Adrenal gland (tissue), 9 donors: ENCODE measurements at regions not wholly inside any gene's neighbourhood (a gene's known extent, or its start where the extent isn't known, plus 50 kb on each side); places are given as distances from the start of the nearest gene placed in this dataset.

ENCODE experiments used
- DNase-seq, 7 donors: peaks; one replicate each; pipeline ENCODE4 v3.0.0-alpha.2; 2019 to 2020
- H3K27ac ChIP-seq, 5 donors: fragments of 200-600 bp; sonication (generic) in 4 of 5; 1 replicate in 3 of 5; 2 replicates in 2 of 5; pipeline versions ENCODE4 v1.5.1 to v1.8.0; 2016 to 2020; ENCODE audit warnings: mild to moderate bottlenecking in 1 of 5
- H3K27me3 ChIP-seq: fragments of 200-600 bp; 2 replicates; pipeline ENCODE4 v1.8.0; 2021
- H3K36me3 ChIP-seq, 2 donors: fragments of 200-600 bp; replicated peaks in 1 of 2; 1 replicate in 1 of 2; 2 replicates in 1 of 2; pipeline versions ENCODE4 v1.5.1 to v1.8.0; 2018 to 2022
- H3K4me1 ChIP-seq, 2 donors: fragments of 200-600 bp; replicated peaks in 1 of 2; 1 replicate in 1 of 2; 2 replicates in 1 of 2; pipeline versions ENCODE4 v1.5.1 to v1.8.0; 2018 to 2021
- H3K4me3 ChIP-seq, 4 donors: fragments of 200-600 bp; sonication (generic) in 3 of 4; one replicate each; pipeline ENCODE4 v1.5.1; 2016 to 2018
- H3K9me3 ChIP-seq, 3 donors: fragments of 200-600 bp; sonication (generic) in 1 of 3; replicated peaks in 1 of 3; 1 replicate in 2 of 3; 2 replicates in 1 of 3; pipeline versions ENCODE4 v1.5.1 to v1.8.0; 2016 to 2021
- POLR2A ChIP-seq, 2 donors: fragments of 450-650 bp; IDR thresholded peaks; one replicate each; pipeline ENCODE4 v1.6.1; 2017; ENCODE audit warnings: antibody characterized with exemption in 2 of 2, mild to moderate bottlenecking in 2 of 2, moderate library complexity in 1 of 2
- WGBS, 4 donors: extraction: QIAGEN DNeasy Blood & Tissue Kit in 2 of 4; methylation state at CpG; one replicate each; pipeline versions ENCODE4 v1.1.5 to v1.1.7; 2013 to 2017; 5-methylcytosine and 5-hydroxymethylcytosine counted together
- intact Hi-C, 2 donors: fragments of 100-400 bp; cut with DNase I; formaldehyde crosslinking; loops; one replicate each; pipeline versions ENCODE4 v1.14.1 to v1.15.0; 2022 to 2023
- TF ChIP-seq, protein P1 (sequence below), 6 experiments: fragments of 450-650 bp in 4 of 6; fragments of 200-600 bp in 2 of 6; sonication (generic) in 1 of 6; IDR thresholded peaks; 1 replicate in 5 of 6; 2 replicates in 1 of 6; pipeline versions ENCODE4 v1.5.1 to v1.8.0; 2016 to 2021; ENCODE audit warnings: antibody characterized with exemption in 6 of 6, mild to moderate bottlenecking in 2 of 6, moderate library complexity in 1 of 6
- donor health status: healthy with polysubstance abuse.
- donor health status: Bipolar disorder and iron deficiency.
- donor health status: DM: yes; HTN: yes; CAD: no.
- donor health status: DM: no; HTN: no; CAD: no.
- donor health status: DM: no; HTN: no; CAD: no.

- Histone ChIP-seq H3K4me3 (no peak overlapping the region), H3K9me3 (no peaks in the 10 kb centered on the region), H3K36me3 (no peaks in the 10 kb centered on the region), H3K4me1 (no peaks in the 10 kb centered on the region), H3K27ac (no peak overlapping the region), H3K27me3 (no peaks in the 10 kb centered on the region)
- no peak for DNase-seq
- WGBS, 4 donors: 88 to 92% (median 90%) methylated on average over 5 of the region's 5 CpGs
- intact Hi-C loops: no loop called here
- TF ChIP-seq, protein P1, sequence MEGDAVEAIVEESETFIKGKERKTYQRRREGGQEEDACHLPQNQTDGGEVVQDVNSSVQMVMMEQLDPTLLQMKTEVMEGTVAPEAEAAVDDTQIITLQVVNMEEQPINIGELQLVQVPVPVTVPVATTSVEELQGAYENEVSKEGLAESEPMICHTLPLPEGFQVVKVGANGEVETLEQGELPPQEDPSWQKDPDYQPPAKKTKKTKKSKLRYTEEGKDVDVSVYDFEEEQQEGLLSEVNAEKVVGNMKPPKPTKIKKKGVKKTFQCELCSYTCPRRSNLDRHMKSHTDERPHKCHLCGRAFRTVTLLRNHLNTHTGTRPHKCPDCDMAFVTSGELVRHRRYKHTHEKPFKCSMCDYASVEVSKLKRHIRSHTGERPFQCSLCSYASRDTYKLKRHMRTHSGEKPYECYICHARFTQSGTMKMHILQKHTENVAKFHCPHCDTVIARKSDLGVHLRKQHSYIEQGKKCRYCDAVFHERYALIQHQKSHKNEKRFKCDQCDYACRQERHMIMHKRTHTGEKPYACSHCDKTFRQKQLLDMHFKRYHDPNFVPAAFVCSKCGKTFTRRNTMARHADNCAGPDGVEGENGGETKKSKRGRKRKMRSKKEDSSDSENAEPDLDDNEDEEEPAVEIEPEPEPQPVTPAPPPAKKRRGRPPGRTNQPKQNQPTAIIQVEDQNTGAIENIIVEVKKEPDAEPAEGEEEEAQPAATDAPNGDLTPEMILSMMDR (IDR thresholded peaks at IDR 0.05): no peak
- no peak for TF ChIP-seq POLR2A (IDR thresholded peaks at IDR 0.05)
These were observed 678.3 kb downstream of the RERGL start for GRCh38 chr12:17411662-17412061.

- DNase-seq: no peak
- 71 to 80% (median 76%) methylated on average over 4 of the region's 4 CpGs for WGBS, 4 donors
- Histone ChIP-seq H3K4me3 (no peak overlapping the region), H3K36me3 (no peaks in the 10 kb centered on the region), H3K9me3 (peaks cover 0 to 5% (median 0%) of the 10 kb centered on the region in 3 donors), H3K27ac (no peak overlapping the region), H3K4me1 (no peaks in the 10 kb centered on the region), H3K27me3 (no peaks in the 10 kb centered on the region)
- TF ChIP-seq, protein P1 (IDR thresholded peaks at IDR 0.05): no peak
- no peak for TF ChIP-seq POLR2A (IDR thresholded peaks at IDR 0.05)
- intact Hi-C loops: no loop called here
These were observed 701.3 kb downstream of the RERGL start for GRCh38 chr12:17388679-17389078.

DNA sequence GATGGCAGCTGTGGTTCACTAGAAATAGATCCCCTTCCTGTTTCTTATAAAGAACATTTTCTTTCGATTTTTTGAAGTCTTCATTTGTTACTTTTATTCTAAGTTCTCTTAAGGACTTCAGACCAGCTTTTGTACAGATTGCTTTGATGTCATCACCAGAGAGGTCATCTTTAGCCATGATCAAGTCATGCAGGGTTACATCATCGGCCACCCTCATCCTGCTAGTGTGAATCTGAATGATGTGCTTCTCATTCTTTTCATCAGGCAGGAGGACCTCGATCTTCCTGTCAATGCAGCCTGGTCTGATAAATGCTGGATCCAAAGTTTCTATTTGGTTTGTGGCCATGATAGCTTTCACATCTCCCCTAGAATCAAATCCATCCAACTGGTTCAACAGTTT is 706.7 kb downstream of the RERGL start:
- DNase-seq: no peak
- 73 to 79% (median 77%) methylated on average over 3 of the region's 3 CpGs for WGBS, 4 donors
- Histone ChIP-seq H3K27me3 (no peaks in the 10 kb centered on the region), H3K36me3 (no peaks in the 10 kb centered on the region), H3K27ac (no peak overlapping the region), H3K9me3 (peaks cover 0 to 5% (median 0%) of the 10 kb centered on the region in 3 donors), H3K4me3 (no peak overlapping the region), H3K4me1 (no peaks in the 10 kb centered on the region)
- intact Hi-C loops: no loop called here
- TF ChIP-seq POLR2A (IDR thresholded peaks at IDR 0.05): no peak
- TF ChIP-seq, protein P1 (IDR thresholded peaks at IDR 0.05): no peak

GRCh38 chr12:17381211-17381610 is 708.8 kb downstream of the RERGL start:
- WGBS, 4 donors: 23 to 35% (median 29%) methylated on average over 2 of the region's 2 CpGs
- TF ChIP-seq, protein P1 (IDR thresholded peaks at IDR 0.05): no peak
- no peak for TF ChIP-seq POLR2A (IDR thresholded peaks at IDR 0.05)
- intact Hi-C loops: no loop called here

More at GRCh38 chr12:17381211-17381610, 708.8 kb downstream of the RERGL start:
- DNase-seq: no peak
- H3K4me1 ChIP-seq: no peaks in the 10 kb centered on the region
- no peak overlapping the region for H3K27ac ChIP-seq
- H3K36me3 ChIP-seq: no peaks in the 10 kb centered on the region
- H3K4me3 ChIP-seq: no peak overlapping the region
- H3K9me3 ChIP-seq: peaks cover 0 to 5% (median 0%) of the 10 kb centered on the region in 3 donors
- no peaks in the 10 kb centered on the region for H3K27me3 ChIP-seq
